ENCODE measurements at regions not wholly inside any gene's neighbourhood (a gene's known extent, or its start where the extent isn't known, plus 50 kb on each side); places are given as distances from the start of the nearest gene placed in this dataset.

- Mint-ChIP-seq H3K27me3 (ENCODE audit: low read depth, poor library complexity) (peaks cover 14% of the 10 kb centered on the region), H3K36me3 (ENCODE audit: low read depth) (no peaks in the 10 kb centered on the region), H3K4me1 (peaks cover 12% of the 10 kb centered on the region)
Observed at GRCh38 chr4:110799211-110799610, 176.3 kb upstream of the PITX2 start.

GRCh38 chr4:110801591-110801990 lies 178.7 kb upstream of the PITX2 start:
- Mint-ChIP-seq H3K27ac (no peak overlapping the region), H3K4me1 (peaks cover 9% of the 10 kb centered on the region), H3K9me3 (no peaks in the 10 kb centered on the region), H3K4me3 (no peak overlapping the region), H3K36me3 (ENCODE audit: low read depth) (no peaks in the 10 kb centered on the region), H3K27me3 (ENCODE audit: low read depth, poor library complexity) (peaks cover 14% of the 10 kb centered on the region)
- no peak for DNase-seq
- TF ChIP-seq, protein P1, sequence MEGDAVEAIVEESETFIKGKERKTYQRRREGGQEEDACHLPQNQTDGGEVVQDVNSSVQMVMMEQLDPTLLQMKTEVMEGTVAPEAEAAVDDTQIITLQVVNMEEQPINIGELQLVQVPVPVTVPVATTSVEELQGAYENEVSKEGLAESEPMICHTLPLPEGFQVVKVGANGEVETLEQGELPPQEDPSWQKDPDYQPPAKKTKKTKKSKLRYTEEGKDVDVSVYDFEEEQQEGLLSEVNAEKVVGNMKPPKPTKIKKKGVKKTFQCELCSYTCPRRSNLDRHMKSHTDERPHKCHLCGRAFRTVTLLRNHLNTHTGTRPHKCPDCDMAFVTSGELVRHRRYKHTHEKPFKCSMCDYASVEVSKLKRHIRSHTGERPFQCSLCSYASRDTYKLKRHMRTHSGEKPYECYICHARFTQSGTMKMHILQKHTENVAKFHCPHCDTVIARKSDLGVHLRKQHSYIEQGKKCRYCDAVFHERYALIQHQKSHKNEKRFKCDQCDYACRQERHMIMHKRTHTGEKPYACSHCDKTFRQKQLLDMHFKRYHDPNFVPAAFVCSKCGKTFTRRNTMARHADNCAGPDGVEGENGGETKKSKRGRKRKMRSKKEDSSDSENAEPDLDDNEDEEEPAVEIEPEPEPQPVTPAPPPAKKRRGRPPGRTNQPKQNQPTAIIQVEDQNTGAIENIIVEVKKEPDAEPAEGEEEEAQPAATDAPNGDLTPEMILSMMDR (IDR thresholded peaks at IDR 0.05): no peak

More at GRCh38 chr4:110799211-110799610, 176.3 kb upstream of the PITX2 start:
- Mint-ChIP-seq H3K9me3 (no peaks in the 10 kb centered on the region), H3K27ac (no peak overlapping the region), H3K4me3 (no peak overlapping the region)
- TF ChIP-seq, protein P1 (IDR thresholded peaks at IDR 0.05): no peak
- no peak for DNase-seq

DNA sequence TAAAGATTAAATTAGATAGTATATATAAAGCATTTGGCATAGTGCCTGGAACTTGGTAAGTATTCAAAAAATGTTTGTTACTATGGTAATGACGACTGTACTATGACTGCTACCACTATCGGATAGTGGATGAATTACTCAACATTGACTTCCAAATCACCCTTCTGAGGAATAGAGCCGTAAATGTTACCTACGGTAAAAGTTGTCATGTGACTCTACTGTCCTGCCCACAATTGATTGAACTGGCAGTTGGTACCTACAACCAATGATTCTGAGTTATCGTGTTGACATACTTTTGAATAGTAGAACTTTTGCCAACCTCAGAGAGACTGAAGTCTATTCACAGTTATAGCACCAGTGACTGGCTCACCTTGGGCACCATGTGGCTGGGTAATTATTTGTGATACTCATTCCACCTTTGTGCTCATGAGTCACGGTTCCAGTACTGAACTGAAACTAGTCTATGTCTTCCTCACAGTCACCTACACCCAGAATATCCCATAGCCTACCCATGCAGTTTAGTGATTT lies 185.5 kb upstream of the PITX2 start:
- TF ChIP-seq, protein P1 (IDR thresholded peaks at IDR 0.05): no peak
- Mint-ChIP-seq H3K27me3 (ENCODE audit: low read depth, poor library complexity) (no peaks in the 10 kb centered on the region), H3K4me1 (no peaks in the 10 kb centered on the region), H3K27ac (no peak overlapping the region), H3K36me3 (ENCODE audit: low read depth) (no peaks in the 10 kb centered on the region), H3K4me3 (no peak overlapping the region), H3K9me3 (no peaks in the 10 kb centered on the region)
- no peak for DNase-seq

DNA sequence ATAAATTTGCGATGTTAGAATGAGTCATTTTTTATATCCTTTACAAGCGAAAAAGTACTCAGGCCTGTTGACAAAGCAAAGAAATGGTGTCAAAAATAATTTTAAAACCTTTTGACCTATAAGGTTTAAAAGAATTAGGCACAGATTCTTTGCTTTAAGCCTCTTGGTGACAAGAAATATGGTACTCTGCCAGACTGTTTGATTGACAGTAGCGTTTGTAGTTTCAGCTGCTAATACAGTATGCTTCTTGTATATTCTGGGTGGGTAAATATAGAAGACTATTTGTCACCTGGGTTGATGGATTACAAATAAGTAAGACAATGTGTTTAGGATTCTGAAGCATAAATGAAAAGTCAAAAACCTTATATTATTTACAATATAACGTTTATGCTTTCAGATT lies 193.1 kb upstream of the PITX2 start:
- no peaks in the 10 kb centered on the region for H3K27me3 Mint-ChIP-seq (ENCODE audit: low read depth, poor library complexity)
- no peak overlapping the region for H3K27ac Mint-ChIP-seq
- no peak for DNase-seq
- H3K36me3 Mint-ChIP-seq (ENCODE audit: low read depth): no peaks in the 10 kb centered on the region
- TF ChIP-seq, protein P1 (IDR thresholded peaks at IDR 0.05): no peak
- H3K9me3 Mint-ChIP-seq: no peaks in the 10 kb centered on the region
- no peak overlapping the region for H3K4me3 Mint-ChIP-seq
- H3K4me1 Mint-ChIP-seq: no peaks in the 10 kb centered on the region

DNA sequence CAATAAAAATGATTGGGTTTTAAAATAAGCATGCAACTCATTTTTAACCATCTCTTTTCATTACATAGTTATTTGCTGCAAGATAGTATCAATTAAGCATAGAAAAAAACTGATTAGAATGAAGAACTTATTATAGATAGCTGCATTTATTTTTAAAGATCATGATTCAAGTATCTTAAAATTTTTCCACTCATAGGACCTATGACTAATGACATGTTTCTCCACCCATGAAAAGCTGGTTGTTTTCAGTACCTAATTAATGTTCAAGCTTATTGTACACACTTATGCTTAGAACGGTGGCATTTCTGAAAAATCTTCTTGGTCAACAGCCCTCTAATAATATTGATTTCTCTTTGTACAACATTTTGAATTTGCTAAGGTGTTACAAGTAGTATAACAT lies 193.5 kb upstream of the PITX2 start:
- Mint-ChIP-seq H3K4me3 (no peak overlapping the region), H3K27ac (no peak overlapping the region), H3K27me3 (ENCODE audit: low read depth, poor library complexity) (no peaks in the 10 kb centered on the region), H3K9me3 (no peaks in the 10 kb centered on the region), H3K4me1 (no peaks in the 10 kb centered on the region), H3K36me3 (ENCODE audit: low read depth) (no peaks in the 10 kb centered on the region)
- TF ChIP-seq, protein P1 (IDR thresholded peaks at IDR 0.05): no peak
- DNase-seq: no peak

GRCh38 chr4:110821186-110821585 lies 198.3 kb upstream of the PITX2 start:
- Mint-ChIP-seq H3K4me3 (no peak overlapping the region), H3K9me3 (no peaks in the 10 kb centered on the region), H3K27me3 (ENCODE audit: low read depth, poor library complexity) (no peaks in the 10 kb centered on the region), H3K36me3 (ENCODE audit: low read depth) (no peaks in the 10 kb centered on the region), H3K27ac (no peak overlapping the region), H3K4me1 (no peaks in the 10 kb centered on the region)
- TF ChIP-seq, protein P1 (IDR thresholded peaks at IDR 0.05): no peak
- DNase-seq: no peak

Measured in nephron progenitor cell (in vitro differentiated cells).